Astrocyte of the spinal cord (primary cell): ENCODE measurements at regions not wholly inside any gene's neighbourhood (a gene's known extent, or its start where the extent isn't known, plus 50 kb on each side); places are given as distances from the start of the nearest gene placed in this dataset.
A peak's percentile ranks its signal among the peaks of the same experiment; 100 is the strongest.

ENCODE experiments used
- DNase-seq: peaks from one replicate; pipeline ENCODE4 v3.0.0; 2011; ENCODE audit warnings: low read depth, low spot score
- H3K4me3 ChIP-seq: 2 replicates; pipeline ENCODE4 v1.5.1; 2011; ENCODE audit warnings: low read depth, mild to moderate bottlenecking, low read length, moderate library complexity
- in situ Hi-C: cut with HindIII; loops from 2 replicates; pipeline ENCODE4 v1.10.0; 2017; ENCODE audit warnings: low sequenced_read_pairs
- TF ChIP-seq, protein P1 (sequence below): IDR thresholded peaks from 2 replicates; pipeline ENCODE4 v1.5.1; 2012; ENCODE audit warnings: low read depth, mild to moderate bottlenecking, low read length, inconsistent platforms

GRCh38 chrX:45860450-45860849, 659.8 kb upstream of the DIPK2B start:
- TF ChIP-seq, protein P1, sequence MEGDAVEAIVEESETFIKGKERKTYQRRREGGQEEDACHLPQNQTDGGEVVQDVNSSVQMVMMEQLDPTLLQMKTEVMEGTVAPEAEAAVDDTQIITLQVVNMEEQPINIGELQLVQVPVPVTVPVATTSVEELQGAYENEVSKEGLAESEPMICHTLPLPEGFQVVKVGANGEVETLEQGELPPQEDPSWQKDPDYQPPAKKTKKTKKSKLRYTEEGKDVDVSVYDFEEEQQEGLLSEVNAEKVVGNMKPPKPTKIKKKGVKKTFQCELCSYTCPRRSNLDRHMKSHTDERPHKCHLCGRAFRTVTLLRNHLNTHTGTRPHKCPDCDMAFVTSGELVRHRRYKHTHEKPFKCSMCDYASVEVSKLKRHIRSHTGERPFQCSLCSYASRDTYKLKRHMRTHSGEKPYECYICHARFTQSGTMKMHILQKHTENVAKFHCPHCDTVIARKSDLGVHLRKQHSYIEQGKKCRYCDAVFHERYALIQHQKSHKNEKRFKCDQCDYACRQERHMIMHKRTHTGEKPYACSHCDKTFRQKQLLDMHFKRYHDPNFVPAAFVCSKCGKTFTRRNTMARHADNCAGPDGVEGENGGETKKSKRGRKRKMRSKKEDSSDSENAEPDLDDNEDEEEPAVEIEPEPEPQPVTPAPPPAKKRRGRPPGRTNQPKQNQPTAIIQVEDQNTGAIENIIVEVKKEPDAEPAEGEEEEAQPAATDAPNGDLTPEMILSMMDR = no peak
- no peak for DNase-seq
- in situ Hi-C loops = no loop called here
- no peak overlapping the region for H3K4me3 ChIP-seq

DNA sequence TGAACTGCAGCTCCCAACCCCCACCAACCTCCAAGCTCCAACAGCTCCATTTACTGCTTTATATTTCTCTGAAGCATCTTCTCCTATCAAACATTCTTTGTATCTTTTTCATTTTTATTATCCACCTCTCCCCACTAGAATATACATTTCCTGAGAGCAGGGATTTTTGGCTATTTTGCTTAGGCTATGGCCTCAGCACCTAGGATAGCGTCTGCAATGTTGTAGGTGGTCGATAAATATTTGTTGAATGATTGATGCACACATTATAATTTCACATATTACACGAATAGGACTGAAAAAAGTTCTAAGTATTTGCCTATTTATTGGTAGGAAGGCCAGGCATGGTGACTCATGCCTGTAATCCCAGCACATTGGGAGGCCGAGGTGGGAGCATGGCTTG, 658.7 kb upstream of the DIPK2B start:
- TF ChIP-seq, protein P1 = no peak
- no peak for DNase-seq
- in situ Hi-C loops = no loop called here
- no peak overlapping the region for H3K4me3 ChIP-seq

GRCh38 chrX:45852884-45853283, 652.2 kb upstream of the DIPK2B start:
- TF ChIP-seq, protein P1 = no peak
- in situ Hi-C loops = no loop called here
- H3K4me3 ChIP-seq = no peak overlapping the region
- DNase-seq = no peak

DNA sequence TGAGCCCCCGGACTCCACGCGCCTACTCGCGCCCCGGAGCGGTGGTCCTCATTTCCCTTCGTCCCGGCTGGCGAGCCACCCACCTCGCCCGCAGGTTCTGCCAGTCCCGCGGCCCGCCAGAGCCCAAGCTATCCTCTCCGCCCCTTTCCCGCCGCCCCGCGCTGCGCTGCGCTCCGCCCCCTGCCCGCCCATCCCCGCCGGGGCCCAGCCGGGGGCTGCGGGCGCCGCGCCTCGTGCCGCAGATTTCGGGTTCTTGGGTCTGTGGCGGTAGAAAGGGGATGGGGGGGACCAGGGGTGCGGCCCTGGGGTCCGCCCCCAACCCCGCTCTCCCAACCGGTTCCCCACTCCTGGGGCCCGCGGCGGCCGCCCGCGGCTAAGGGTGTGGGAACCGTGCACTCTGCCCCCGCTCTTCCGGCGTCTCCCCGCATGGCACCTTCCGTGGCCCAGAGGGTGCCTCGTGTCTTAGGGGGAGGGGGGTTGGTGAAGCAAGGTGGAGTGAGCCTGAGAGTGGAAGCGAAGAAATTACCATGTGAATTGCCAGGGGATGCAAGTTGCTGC, 650.8 kb upstream of the DIPK2B start:
- peak overlapping the region; percentile 77 for H3K4me3 ChIP-seq
- in situ Hi-C loops = no loop called here
- TF ChIP-seq, protein P1 = no peak
- DNase-seq = no peak

- peak; percentile 51 for DNase-seq
- in situ Hi-C loops = no loop called here
- H3K4me3 ChIP-seq = peak overlapping the region; percentile 77
- TF ChIP-seq, protein P1 = no peak
Observed at GRCh38 chrX:45850775-45851433, 650.2 kb upstream of the DIPK2B start.

DNA sequence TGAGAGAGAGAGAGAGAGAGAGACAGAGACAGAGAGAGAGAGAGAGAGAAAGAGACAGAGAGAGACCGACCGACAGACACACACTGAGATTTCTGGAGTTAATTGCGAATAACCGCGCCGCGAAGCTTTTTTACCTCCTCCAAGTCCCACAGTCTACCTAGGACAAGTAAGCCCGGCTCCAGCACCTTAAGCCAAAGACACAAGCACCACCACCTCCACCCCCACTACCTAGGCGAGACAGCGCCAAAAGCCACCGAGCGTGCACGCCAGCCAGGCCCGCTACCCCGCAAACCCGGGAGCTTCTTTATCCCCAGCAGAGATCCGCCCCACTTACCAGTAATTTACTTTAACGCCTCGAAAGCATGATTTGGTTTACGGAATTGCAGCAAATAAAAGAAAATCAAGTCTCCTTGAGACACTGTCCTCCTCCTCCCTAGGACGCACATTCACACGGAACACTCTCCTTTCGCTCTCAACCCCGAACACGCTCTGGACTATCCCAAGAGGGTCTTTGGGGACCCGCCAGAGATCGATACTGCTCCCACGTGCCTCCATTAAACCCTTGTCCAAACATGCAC, 649.6 kb upstream of the DIPK2B start:
- in situ Hi-C loops = no loop called here
- DNase-seq = peak; percentile 28
- TF ChIP-seq, protein P1 = no peak
- H3K4me3 ChIP-seq = peak overlapping the region; percentile 77
